Heart left ventricle (tissue), 13 donors: ENCODE measurements at regions not wholly inside any gene's neighbourhood (a gene's known extent, or its start where the extent isn't known, plus 50 kb on each side); places are given as distances from the start of the nearest gene placed in this dataset.

ENCODE experiments used
- CTCF ChIP-seq, 12 donors: fragments of 200-600 bp; sonication (generic) in 4 of 12; IDR thresholded peaks; one replicate each; pipeline versions ENCODE4 v1.5.0 to v1.8.0; 2018 to 2022; ENCODE audit warnings: antibody characterized with exemption in 12 of 12, mild to moderate bottlenecking in 5 of 12
- POLR2A ChIP-seq, 2 donors: fragments of 450-650 bp; IDR thresholded peaks; one replicate each; pipeline ENCODE4 v1.6.1; 2017; ENCODE audit warnings: antibody characterized with exemption in 2 of 2, mild to moderate bottlenecking in 2 of 2, moderate library complexity in 2 of 2
- donor health status: ischemic (EF 13 %, LVEDD 7.1; RV severe dilation, severe dysfunction).
- donor health status: DM: no; HTN: yes; CAD: no.
- donor health status: DM: no; HTN: no; CAD: no.
- donor health status: ischemic (EF 25% LVEDD 6.9; RV normal size, moderate dysfunction).
- donor health status: ischemic (EF 25% LVEDD 5.7; RV mildly dilated, moderate dysfunction).
- donor health status: ischemic (EF 35%, LVEDD 5.7; RV mildly dilated, moderate dysfunction).
- donor health status: nonischemic (EF 11% LVEDD 7.7; RV severe dilation, severe dysfunction).
- donor health status: DM: yes; HTN: yes; CAD: no.
- donor health status: PGD.
- donor health status: ischemic (EF 29% LVEDD 5.4; RV normal size, mild dysfunction).
- donor health status: nonischemic (EF 23%, LVEDD 6.1; RV moderate dilation, normal function).

GRCh38 chr1:203996126-203996525 is 76.8 kb upstream of the SOX13 start:
- TF ChIP-seq CTCF (IDR thresholded peaks at IDR 0.05), result no peak
- no peak for TF ChIP-seq POLR2A (IDR thresholded peaks at IDR 0.05)
